Activated CD4-positive, alpha-beta T cell treated with anti-CD3 and anti-CD28 coated beads for 48 hours (primary cell): ENCODE measurements at regions not wholly inside any gene's neighbourhood (a gene's known extent, or its start where the extent isn't known, plus 50 kb on each side); places are given as distances from the start of the nearest gene placed in this dataset.
"Not testable (repeated sequence)": the region's sequence is repeated elsewhere in the genome, so short reads cannot be mapped to it uniquely, and the experiment has no call there.

Source experiments
- DNase-seq: peaks from one replicate; pipeline ENCODE4 v3.0.0-alpha.2; 2020

- no peak for DNase-seq
These were observed 193.9 kb downstream of the TLE3 start for GRCh38 chr15:69903470-69904469.

GRCh38 chr15:69906256-69907185 is 191.2 kb downstream of the TLE3 start:
- DNase-seq = no peak

- no peak for DNase-seq
These were observed 189.7 kb downstream of the TLE3 start for GRCh38 chr15:69908060-69908459.

GRCh38 chr15:69908590-69909420 is 188.9 kb downstream of the TLE3 start:
- DNase-seq = no peak

- DNase-seq = no peak
These were observed 187.8 kb downstream of the TLE3 start for GRCh38 chr15:69909719-69910444.

GRCh38 chr15:69910514-69910913 is 187.2 kb downstream of the TLE3 start:
- no peak for DNase-seq

- no peak for DNase-seq
These were observed 185.6 kb downstream of the TLE3 start for GRCh38 chr15:69912116-69912515.

GRCh38 chr15:69914040-69914439 is 183.7 kb downstream of the TLE3 start:
- no peak for DNase-seq

- no peak for DNase-seq
These were observed 182.8 kb downstream of the TLE3 start for GRCh38 chr15:69914960-69915359.

GRCh38 chr15:69916169-69916785 is 181.4 kb downstream of the TLE3 start:
- no peak for DNase-seq

- DNase-seq = no peak
These were observed 180.7 kb downstream of the TLE3 start for GRCh38 chr15:69917056-69917455.

- DNase-seq = no peak
These were observed 177.9 kb downstream of the TLE3 start for GRCh38 chr15:69919816-69920215.

- DNase-seq = no peak
These were observed 177.5 kb downstream of the TLE3 start for GRCh38 chr15:69920221-69920620.

GRCh38 chr15:69921626-69922619 is 175.8 kb downstream of the TLE3 start:
- no peak for DNase-seq

- DNase-seq = no peak
These were observed 173.2 kb downstream of the TLE3 start for GRCh38 chr15:69924531-69924930.

- DNase-seq = no peak
These were observed 171.7 kb downstream of the TLE3 start for GRCh38 chr15:69926006-69926405.

GRCh38 chr15:69926721-69927120 is 171.0 kb downstream of the TLE3 start:
- DNase-seq = no peak

GRCh38 chr15:69928890-69929289 is 168.8 kb downstream of the TLE3 start:
- not testable (repeated sequence) for DNase-seq

- no peak for DNase-seq
These were observed 167.6 kb downstream of the TLE3 start for GRCh38 chr15:69929905-69930630.
